ENCODE measurements at regions not wholly inside any gene's neighbourhood (a gene's known extent, or its start where the extent isn't known, plus 50 kb on each side); places are given as distances from the start of the nearest gene placed in this dataset.

DNA sequence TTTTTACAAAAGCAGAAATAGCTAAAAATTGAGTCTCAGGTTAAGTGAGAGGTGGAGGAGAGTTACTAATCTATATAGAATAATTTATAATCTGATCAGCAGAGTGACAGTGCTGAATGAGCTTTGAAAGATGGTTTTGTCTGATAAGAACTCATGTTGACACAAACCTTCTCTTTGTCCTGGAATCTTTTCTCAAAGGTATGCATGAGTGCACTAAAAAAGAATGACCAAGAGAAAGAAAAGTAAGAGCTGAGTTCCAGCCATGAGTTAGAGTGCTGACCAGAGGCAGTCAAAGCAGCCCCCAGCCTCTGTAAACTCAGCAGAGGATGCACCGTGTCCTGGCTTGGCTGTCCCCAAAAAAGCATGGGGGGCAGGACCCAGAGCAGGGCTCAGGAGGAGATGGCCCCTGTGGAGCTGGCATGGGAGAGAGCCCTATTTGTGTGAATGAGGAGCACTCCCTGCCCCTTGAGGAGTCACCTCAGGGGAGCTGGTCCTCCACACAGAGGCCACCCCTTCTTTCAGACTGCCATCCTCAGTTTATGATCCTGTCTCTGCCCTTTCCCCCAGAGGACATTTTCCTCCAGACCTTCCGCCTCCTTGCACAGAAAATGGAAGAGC is 129.8 kb downstream of the SEC23A start:
- Histone ChIP-seq H3K4me1 (ENCODE audit: control insufficient read depth in 2 of 2, insufficient read depth in 2 of 2, low read length in 2 of 2) (no peaks in the 10 kb centered on the region), H3K4me3 (ENCODE audit: low read length in 2 of 2) (no peak overlapping the region), H3K9ac (ENCODE audit: low read depth in 1 of 2, low read length in 2 of 2) (no peak overlapping the region), H3K9me3 (ENCODE audit: control insufficient read depth in 2 of 2, low read length in 2 of 2) (no peaks in the 10 kb centered on the region), H3K36me3 (ENCODE audit: control insufficient read depth in 2 of 2, insufficient read depth in 2 of 2, low read length in 2 of 2) (no peaks in the 10 kb centered on the region), H3K27ac (ENCODE audit: low read depth in 2 of 2, low read length in 2 of 2) (no peak overlapping the region), H3K27me3 (ENCODE audit: control insufficient read depth in 2 of 2, insufficient read depth in 2 of 2, low read length in 2 of 2) (no peaks in the 10 kb centered on the region)

DNA sequence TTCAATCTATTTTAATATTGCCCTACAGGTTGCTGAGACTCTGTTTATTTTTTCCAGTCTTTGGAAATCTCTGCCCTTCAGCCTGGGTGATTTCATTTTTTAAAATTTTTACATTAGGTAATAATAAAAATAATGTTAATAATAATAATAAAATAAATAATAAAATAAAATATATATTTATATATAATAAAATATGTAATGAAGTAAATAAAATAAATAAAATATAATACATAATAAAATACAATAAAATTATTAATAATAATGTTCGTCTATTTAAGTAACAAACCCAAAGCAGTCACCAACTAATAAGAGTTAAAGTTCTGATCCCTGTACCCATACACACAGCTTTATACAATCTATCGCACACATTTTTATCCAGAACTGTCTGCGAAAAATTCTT is 130.5 kb downstream of the SEC23A start:
- no peaks in the 10 kb centered on the region for H3K9me3 ChIP-seq (ENCODE audit: control insufficient read depth in 2 of 2, low read length in 2 of 2)
- no peak overlapping the region for H3K4me3 ChIP-seq (ENCODE audit: low read length in 2 of 2)
- H3K4me1 ChIP-seq (ENCODE audit: control insufficient read depth in 2 of 2, insufficient read depth in 2 of 2, low read length in 2 of 2) = no peaks in the 10 kb centered on the region
- no peaks in the 10 kb centered on the region for H3K27me3 ChIP-seq (ENCODE audit: control insufficient read depth in 2 of 2, insufficient read depth in 2 of 2, low read length in 2 of 2)
- H3K9ac ChIP-seq (ENCODE audit: low read depth in 1 of 2, low read length in 2 of 2) = no peak overlapping the region
- no peaks in the 10 kb centered on the region for H3K36me3 ChIP-seq (ENCODE audit: control insufficient read depth in 2 of 2, insufficient read depth in 2 of 2, low read length in 2 of 2)
- H3K27ac ChIP-seq (ENCODE audit: low read depth in 2 of 2, low read length in 2 of 2) = no peak overlapping the region

DNA sequence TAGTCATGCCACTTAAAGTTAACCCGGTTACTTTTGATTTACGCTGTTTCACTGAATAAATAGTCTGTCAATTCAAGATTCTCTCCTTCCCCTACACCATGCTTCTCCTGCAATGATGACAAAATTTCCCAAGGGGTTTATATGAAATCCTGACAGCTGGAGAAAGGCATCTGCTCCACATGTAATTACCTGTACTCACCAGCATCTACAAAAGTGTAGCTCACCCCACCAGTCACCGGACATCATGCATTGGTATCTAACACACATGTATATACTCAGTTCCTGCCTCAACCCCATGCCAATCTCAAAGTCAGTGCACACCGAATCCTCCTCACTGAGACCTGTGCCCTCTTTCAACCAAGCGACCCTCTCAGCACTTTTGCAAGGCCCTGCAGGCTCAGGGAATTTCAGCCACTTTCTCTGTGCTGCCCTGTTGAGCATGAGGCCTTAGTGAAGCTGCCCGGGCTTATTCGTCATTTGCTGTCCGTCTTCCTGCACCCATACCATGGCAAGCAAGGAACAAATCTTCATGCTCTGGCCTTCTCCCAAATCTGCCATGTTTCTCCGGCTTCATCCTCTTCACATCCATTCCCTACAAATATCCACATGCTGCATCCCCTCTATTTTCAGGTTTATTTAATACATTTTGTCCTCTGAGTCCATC is 131.6 kb downstream of the SEC23A start:
- no peaks in the 10 kb centered on the region for H3K27me3 ChIP-seq (ENCODE audit: control insufficient read depth in 2 of 2, insufficient read depth in 2 of 2, low read length in 2 of 2)
- no peaks in the 10 kb centered on the region for H3K4me1 ChIP-seq (ENCODE audit: control insufficient read depth in 2 of 2, insufficient read depth in 2 of 2, low read length in 2 of 2)
- no peaks in the 10 kb centered on the region for H3K36me3 ChIP-seq (ENCODE audit: control insufficient read depth in 2 of 2, insufficient read depth in 2 of 2, low read length in 2 of 2)
- no peak overlapping the region for H3K9ac ChIP-seq (ENCODE audit: low read depth in 1 of 2, low read length in 2 of 2)
- H3K4me3 ChIP-seq (ENCODE audit: low read length in 2 of 2) = no peak overlapping the region
- no peak overlapping the region for H3K27ac ChIP-seq (ENCODE audit: low read depth in 2 of 2, low read length in 2 of 2)
- H3K9me3 ChIP-seq (ENCODE audit: control insufficient read depth in 2 of 2, low read length in 2 of 2) = no peaks in the 10 kb centered on the region

DNA sequence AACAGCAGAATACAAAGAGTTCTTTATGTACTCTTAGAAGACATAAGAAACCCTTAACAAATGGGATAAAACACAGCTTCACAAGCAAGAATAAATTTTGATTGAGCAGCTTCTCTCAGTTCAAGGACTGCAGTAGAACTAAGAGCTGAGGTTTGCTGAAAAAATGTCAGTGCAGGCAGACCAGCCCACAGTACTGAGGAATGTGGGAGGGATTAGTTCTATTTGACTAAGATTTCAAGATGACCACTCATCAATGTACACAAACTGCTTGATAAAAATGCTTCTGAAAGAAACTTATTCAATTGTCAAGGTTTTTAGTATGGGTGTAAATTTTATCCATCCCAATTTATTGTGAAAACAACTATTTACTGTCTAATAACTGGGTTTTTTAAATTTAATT is 138.4 kb downstream of the SEC23A start:
- Histone ChIP-seq H3K36me3 (ENCODE audit: control insufficient read depth in 2 of 2, insufficient read depth in 2 of 2, low read length in 2 of 2) (no peaks in the 10 kb centered on the region), H3K27me3 (ENCODE audit: control insufficient read depth in 2 of 2, insufficient read depth in 2 of 2, low read length in 2 of 2) (no peaks in the 10 kb centered on the region), H3K9ac (ENCODE audit: low read depth in 1 of 2, low read length in 2 of 2) (no peak overlapping the region), H3K27ac (ENCODE audit: low read depth in 2 of 2, low read length in 2 of 2) (no peak overlapping the region), H3K9me3 (ENCODE audit: control insufficient read depth in 2 of 2, low read length in 2 of 2) (no peaks in the 10 kb centered on the region), H3K4me1 (ENCODE audit: control insufficient read depth in 2 of 2, insufficient read depth in 2 of 2, low read length in 2 of 2) (no peaks in the 10 kb centered on the region), H3K4me3 (ENCODE audit: low read length in 2 of 2) (no peak overlapping the region)

DNA sequence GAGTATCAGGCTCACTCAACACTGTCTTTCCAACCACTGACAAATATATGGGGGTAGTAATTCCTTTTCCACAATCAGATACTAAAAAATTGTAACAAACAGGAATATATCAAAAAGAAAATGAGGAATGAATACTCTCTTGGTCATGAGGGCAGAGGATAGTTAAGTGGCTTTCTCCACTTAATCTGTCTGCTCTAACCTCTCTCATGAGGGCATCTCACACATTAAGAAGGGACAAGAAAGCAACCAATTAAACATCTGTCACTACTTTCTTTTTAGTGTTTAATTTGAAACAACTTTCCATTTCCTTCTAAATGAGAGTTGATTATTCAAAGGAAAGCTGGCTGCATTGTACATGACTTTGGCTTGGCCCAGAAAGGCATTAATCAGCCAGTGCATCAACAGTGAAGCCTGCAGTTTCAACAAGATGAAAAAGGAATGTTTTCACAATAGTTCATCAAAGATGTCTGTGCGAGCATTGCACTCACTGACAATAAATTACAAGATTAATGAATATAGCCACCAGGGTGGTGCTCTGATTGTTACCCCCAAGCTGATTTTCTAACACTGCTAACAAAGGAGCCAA is 142.0 kb downstream of the SEC23A start:
- Histone ChIP-seq H3K4me1 (ENCODE audit: control insufficient read depth in 2 of 2, insufficient read depth in 2 of 2, low read length in 2 of 2) (no peaks in the 10 kb centered on the region), H3K9me3 (ENCODE audit: control insufficient read depth in 2 of 2, low read length in 2 of 2) (no peaks in the 10 kb centered on the region), H3K36me3 (ENCODE audit: control insufficient read depth in 2 of 2, insufficient read depth in 2 of 2, low read length in 2 of 2) (no peaks in the 10 kb centered on the region), H3K27ac (ENCODE audit: low read depth in 2 of 2, low read length in 2 of 2) (no peak overlapping the region), H3K9ac (ENCODE audit: low read depth in 1 of 2, low read length in 2 of 2) (no peak overlapping the region), H3K4me3 (ENCODE audit: low read length in 2 of 2) (no peak overlapping the region), H3K27me3 (ENCODE audit: control insufficient read depth in 2 of 2, insufficient read depth in 2 of 2, low read length in 2 of 2) (no peaks in the 10 kb centered on the region)

DNA sequence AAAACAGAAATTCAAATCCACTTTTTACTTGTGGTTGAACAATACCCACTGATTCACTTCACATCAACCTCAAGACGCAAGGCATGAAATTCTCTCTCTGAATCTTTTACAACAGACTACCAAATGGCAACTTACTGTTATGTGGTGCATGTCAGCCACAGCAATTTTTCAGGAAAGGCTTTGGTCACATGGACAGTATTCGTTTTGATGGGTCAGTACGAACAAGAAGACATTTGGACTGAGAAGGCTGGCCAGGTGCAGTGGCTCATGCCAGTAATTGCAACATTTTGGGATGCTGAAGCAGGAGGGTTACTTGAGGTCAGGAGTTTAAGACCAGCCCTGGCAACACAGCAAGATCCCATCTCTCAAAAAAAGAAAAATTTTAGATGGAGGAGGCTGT is 144.0 kb downstream of the SEC23A start:
- Histone ChIP-seq H3K9me3 (ENCODE audit: control insufficient read depth in 2 of 2, low read length in 2 of 2) (no peaks in the 10 kb centered on the region), H3K4me3 (ENCODE audit: low read length in 2 of 2) (no peak overlapping the region), H3K36me3 (ENCODE audit: control insufficient read depth in 2 of 2, insufficient read depth in 2 of 2, low read length in 2 of 2) (no peaks in the 10 kb centered on the region), H3K27ac (ENCODE audit: low read depth in 2 of 2, low read length in 2 of 2) (no peak overlapping the region), H3K27me3 (ENCODE audit: control insufficient read depth in 2 of 2, insufficient read depth in 2 of 2, low read length in 2 of 2) (no peaks in the 10 kb centered on the region), H3K4me1 (ENCODE audit: control insufficient read depth in 2 of 2, insufficient read depth in 2 of 2, low read length in 2 of 2) (no peaks in the 10 kb centered on the region), H3K9ac (ENCODE audit: low read depth in 1 of 2, low read length in 2 of 2) (no peak overlapping the region)

DNA sequence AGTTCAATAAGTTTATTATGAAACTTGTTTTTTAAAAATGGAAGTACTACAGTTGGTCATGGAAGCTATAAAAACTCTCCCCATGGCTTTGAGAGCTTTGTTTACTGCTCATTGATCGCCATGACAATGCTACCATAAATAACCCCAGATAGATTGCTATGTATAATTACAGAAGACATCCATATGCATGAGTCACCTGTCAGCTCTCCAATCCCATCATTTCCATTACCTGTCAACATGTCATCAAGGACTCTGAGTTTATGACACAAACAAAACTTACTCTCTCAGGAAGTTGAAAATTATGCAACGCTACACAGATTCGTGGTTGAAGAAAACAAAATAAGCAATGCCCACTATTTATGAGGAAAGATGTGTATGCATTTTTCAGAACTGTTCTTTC is 144.4 kb downstream of the SEC23A start:
- Histone ChIP-seq H3K27ac (ENCODE audit: low read depth in 2 of 2, low read length in 2 of 2) (no peak overlapping the region), H3K9me3 (ENCODE audit: control insufficient read depth in 2 of 2, low read length in 2 of 2) (no peaks in the 10 kb centered on the region), H3K36me3 (ENCODE audit: control insufficient read depth in 2 of 2, insufficient read depth in 2 of 2, low read length in 2 of 2) (no peaks in the 10 kb centered on the region), H3K4me3 (ENCODE audit: low read length in 2 of 2) (no peak overlapping the region), H3K27me3 (ENCODE audit: control insufficient read depth in 2 of 2, insufficient read depth in 2 of 2, low read length in 2 of 2) (no peaks in the 10 kb centered on the region), H3K9ac (ENCODE audit: low read depth in 1 of 2, low read length in 2 of 2) (no peak overlapping the region), H3K4me1 (ENCODE audit: control insufficient read depth in 2 of 2, insufficient read depth in 2 of 2, low read length in 2 of 2) (no peaks in the 10 kb centered on the region)

DNA sequence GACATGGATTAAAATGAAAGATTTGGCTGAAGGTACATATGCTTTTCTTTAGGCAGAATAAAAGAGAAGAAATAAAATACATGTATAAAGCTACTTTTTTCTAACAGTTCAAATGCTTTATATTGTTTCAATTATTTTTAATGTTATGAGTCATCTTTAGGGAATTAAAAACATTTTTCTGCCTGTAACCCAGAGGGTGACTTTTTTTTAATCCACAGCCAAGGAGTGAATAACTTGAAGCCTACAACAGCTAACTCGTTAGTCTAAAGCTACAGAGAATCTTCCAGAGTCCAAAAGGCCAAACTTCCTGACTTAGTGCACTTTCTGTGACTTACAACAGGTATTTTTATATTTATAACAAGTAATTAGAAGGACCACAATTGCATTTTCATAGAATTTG is 151.6 kb downstream of the SEC23A start:
- no peaks in the 10 kb centered on the region for H3K4me1 ChIP-seq (ENCODE audit: control insufficient read depth in 2 of 2, insufficient read depth in 2 of 2, low read length in 2 of 2)
- no peak overlapping the region for H3K27ac ChIP-seq (ENCODE audit: low read depth in 2 of 2, low read length in 2 of 2)
- no peaks in the 10 kb centered on the region for H3K9me3 ChIP-seq (ENCODE audit: control insufficient read depth in 2 of 2, low read length in 2 of 2)
- H3K4me3 ChIP-seq (ENCODE audit: low read length in 2 of 2) = no peak overlapping the region
- H3K36me3 ChIP-seq (ENCODE audit: control insufficient read depth in 2 of 2, insufficient read depth in 2 of 2, low read length in 2 of 2) = no peaks in the 10 kb centered on the region
- no peaks in the 10 kb centered on the region for H3K27me3 ChIP-seq (ENCODE audit: control insufficient read depth in 2 of 2, insufficient read depth in 2 of 2, low read length in 2 of 2)
- no peak overlapping the region for H3K9ac ChIP-seq (ENCODE audit: low read depth in 1 of 2, low read length in 2 of 2)

DNA sequence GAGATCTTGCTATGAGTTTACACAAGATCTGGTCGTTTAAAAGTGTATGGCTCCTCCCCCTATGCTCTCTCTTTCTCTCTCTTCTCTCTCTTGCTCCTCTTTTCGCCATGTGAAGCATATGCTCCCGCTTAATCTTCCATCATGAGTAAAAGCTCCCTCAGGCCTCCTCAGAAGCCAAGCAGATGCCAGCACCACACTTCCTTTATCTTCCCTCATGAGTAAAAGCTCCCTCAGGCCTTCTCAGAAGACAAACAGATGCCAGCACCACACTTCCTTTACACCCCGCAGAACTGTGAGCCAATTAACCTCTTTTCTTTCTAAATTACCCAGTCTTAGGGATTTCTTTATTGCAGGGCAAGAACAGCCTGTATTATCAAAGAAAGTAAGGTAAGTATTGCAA is 152.4 kb downstream of the SEC23A start:
- H3K4me1 ChIP-seq (ENCODE audit: control insufficient read depth in 2 of 2, insufficient read depth in 2 of 2, low read length in 2 of 2) = no peaks in the 10 kb centered on the region
- H3K9ac ChIP-seq (ENCODE audit: low read depth in 1 of 2, low read length in 2 of 2) = no peak overlapping the region
- no peaks in the 10 kb centered on the region for H3K9me3 ChIP-seq (ENCODE audit: control insufficient read depth in 2 of 2, low read length in 2 of 2)
- no peaks in the 10 kb centered on the region for H3K27me3 ChIP-seq (ENCODE audit: control insufficient read depth in 2 of 2, insufficient read depth in 2 of 2, low read length in 2 of 2)
- H3K27ac ChIP-seq (ENCODE audit: low read depth in 2 of 2, low read length in 2 of 2) = no peak overlapping the region
- no peaks in the 10 kb centered on the region for H3K36me3 ChIP-seq (ENCODE audit: control insufficient read depth in 2 of 2, insufficient read depth in 2 of 2, low read length in 2 of 2)
- no peak overlapping the region for H3K4me3 ChIP-seq (ENCODE audit: low read length in 2 of 2)

DNA sequence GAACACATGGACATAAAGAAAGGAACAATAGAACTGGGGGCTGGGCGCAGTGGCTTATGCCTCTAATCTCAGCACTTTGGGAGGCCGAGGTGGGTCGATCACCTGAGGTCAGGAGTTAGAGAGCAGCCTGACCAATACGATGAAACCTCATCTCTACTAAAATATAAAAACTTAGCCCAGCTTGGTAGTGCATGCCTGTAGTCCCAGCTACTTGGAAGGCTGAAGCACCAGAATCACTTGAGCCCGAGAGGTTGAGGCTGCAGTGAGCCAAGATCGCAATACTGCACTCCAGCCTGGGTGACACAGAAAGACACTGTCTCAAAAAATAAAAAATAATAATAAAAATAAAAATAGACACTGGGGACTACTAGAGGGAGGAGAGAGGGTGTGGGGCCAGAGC is 154.5 kb downstream of the SEC23A start:
- H3K9ac ChIP-seq (ENCODE audit: low read depth in 1 of 2, low read length in 2 of 2) = no peak overlapping the region

More for the DNA sequence above, 154.5 kb downstream of the SEC23A start:
- no peaks in the 10 kb centered on the region for H3K4me1 ChIP-seq (ENCODE audit: control insufficient read depth in 2 of 2, insufficient read depth in 2 of 2, low read length in 2 of 2)
- no peaks in the 10 kb centered on the region for H3K36me3 ChIP-seq (ENCODE audit: control insufficient read depth in 2 of 2, insufficient read depth in 2 of 2, low read length in 2 of 2)
- no peaks in the 10 kb centered on the region for H3K27me3 ChIP-seq (ENCODE audit: control insufficient read depth in 2 of 2, insufficient read depth in 2 of 2, low read length in 2 of 2)
- H3K4me3 ChIP-seq (ENCODE audit: low read length in 2 of 2) = no peak overlapping the region
- H3K9me3 ChIP-seq (ENCODE audit: control insufficient read depth in 2 of 2, low read length in 2 of 2) = no peaks in the 10 kb centered on the region
- H3K27ac ChIP-seq (ENCODE audit: low read depth in 2 of 2, low read length in 2 of 2) = no peak overlapping the region
